Neural cell (in vitro differentiated cells): ENCODE measurements at regions not wholly inside any gene's neighbourhood (a gene's known extent, or its start where the extent isn't known, plus 50 kb on each side); places are given as distances from the start of the nearest gene placed in this dataset.

Experiments
- H2AFZ ChIP-seq: fragments of 200-600, 300-800 bp; sonication (generic), shearing (Covaris generic); 2 replicates; pipeline ENCODE4 v1.6.0; 2014; ENCODE audit warnings: low read depth, mild to moderate bottlenecking, antibody characterized with exemption, low read length, moderate library complexity
- H3F3A ChIP-seq: fragments of 200-600 bp; shearing (Covaris generic); 2 replicates; pipeline ENCODE4 v1.6.1; 2016; ENCODE audit warnings: mild to moderate bottlenecking, moderate library complexity, mixed read lengths, antibody characterized with exemption, low read length; ENCODE audit not compliant: insufficient read depth, poor library complexity, severe bottlenecking
- H3K27ac ChIP-seq: fragments of 200-600, 300-800 bp; sonication (generic), shearing (Covaris generic); 2 replicates; pipeline ENCODE4 v1.5.1; 2014; ENCODE audit warnings: mild to moderate bottlenecking, low read length, moderate library complexity
- H3K27me3 ChIP-seq: fragments of 300-800, 200-600 bp; sonication (generic), shearing (Covaris generic); 2 replicates; pipeline ENCODE4 v1.6.0; 2014; ENCODE audit warnings: mild to moderate bottlenecking, low read depth, low read length, moderate library complexity; ENCODE audit not compliant: insufficient read depth
- H3K36me3 ChIP-seq: fragments of 300-800, 200-600 bp; sonication (generic), shearing (Covaris generic); 2 replicates; pipeline ENCODE4 v1.5.1; 2014; ENCODE audit warnings: mild to moderate bottlenecking, antibody characterized with exemption, low read length, moderate library complexity; ENCODE audit not compliant: insufficient read depth
- H3K4me2 ChIP-seq: fragments of 300-800, 200-600 bp; sonication (generic), shearing (Covaris generic); 2 replicates; pipeline ENCODE4 v1.6.0; 2014; ENCODE audit warnings: mild to moderate bottlenecking, low read length
- H3K4me3 ChIP-seq: fragments of 300-800, 200-600 bp; sonication (generic), shearing (Covaris generic); 2 replicates; pipeline ENCODE4 v1.5.1; 2014; ENCODE audit warnings: mild to moderate bottlenecking, low read length, moderate library complexity
- H3K79me2 ChIP-seq: fragments of 200-600 bp; shearing (Covaris generic); replicated peaks from 2 replicates; pipeline ENCODE4 v1.6.0; 2014; ENCODE audit warnings: mild to moderate bottlenecking, low read length, moderate library complexity; ENCODE audit not compliant: insufficient read depth
- H3K9ac ChIP-seq: fragments of 300-800, 200-600 bp; sonication (generic), shearing (Covaris generic); 2 replicates; pipeline ENCODE4 v1.6.1; 2016; ENCODE audit warnings: mild to moderate bottlenecking, low read length, mixed read lengths
- H3K9me2 ChIP-seq: fragments of 200-600 bp; shearing (Covaris generic); 2 replicates; pipeline ENCODE4 v1.6.1; 2016; ENCODE audit warnings: mild to moderate bottlenecking, low read length, mixed read lengths; ENCODE audit not compliant: insufficient read depth
- H3K9me3 ChIP-seq: fragments of 200-600, 300-800 bp; sonication (generic), shearing (Covaris generic); 2 replicates; pipeline ENCODE4 v1.6.1; 2016; ENCODE audit warnings: mild to moderate bottlenecking, mixed run types, low read length, moderate library complexity, mixed read lengths
- H4K20me1 ChIP-seq: fragments of 200-600 bp; shearing (Covaris generic); 2 replicates; pipeline ENCODE4 v1.6.1; 2016; ENCODE audit warnings: mild to moderate bottlenecking, mixed run types; ENCODE audit not compliant: insufficient read depth
- EP300 ChIP-seq: fragments of 450-650 bp; conservative IDR thresholded peaks from 2 replicates; pipeline ENCODE4 v1.6.1; 2014; ENCODE audit warnings: antibody characterized with exemption, mild to moderate bottlenecking, moderate library complexity; ENCODE audit not compliant: poor library complexity, severe bottlenecking
- EZH2 ChIP-seq: fragments of 200-600, 300-800 bp; shearing (Covaris generic), sonication (generic); IDR thresholded peaks from 2 replicates; pipeline ENCODE4 v1.6.1; 2014; ENCODE audit warnings: antibody characterized with exemption, low read length, borderline replicate concordance, mild to moderate bottlenecking; ENCODE audit not compliant: insufficient read depth, poor library complexity, severe bottlenecking
- MXI1 ChIP-seq: fragments of 450-650 bp; conservative IDR thresholded peaks from 2 replicates; pipeline ENCODE4 v1.6.1; 2014; ENCODE audit warnings: antibody characterized with exemption, mild to moderate bottlenecking; ENCODE audit not compliant: poor library complexity, severe bottlenecking
- POLR2AphosphoS5 ChIP-seq: IDR thresholded peaks from 2 replicates; pipeline ENCODE4 v1.6.1; 2012
- RAD21 ChIP-seq: fragments of 450-650 bp; conservative IDR thresholded peaks from 2 replicates; pipeline ENCODE4 v1.6.1; 2014; ENCODE audit warnings: antibody characterized with exemption, mild to moderate bottlenecking, moderate library complexity
- SMC3 ChIP-seq: fragments of 450-650 bp; conservative IDR thresholded peaks from 2 replicates; pipeline ENCODE4 v1.6.1; 2014; ENCODE audit warnings: antibody characterized with exemption, mild to moderate bottlenecking, moderate library complexity; ENCODE audit not compliant: poor library complexity
- TAF1 ChIP-seq: IDR thresholded peaks from 2 replicates; pipeline ENCODE4 v1.6.1; 2012; ENCODE audit warnings: low read depth
- TF ChIP-seq, protein P1 (sequence below): fragments of 450-650 bp; IDR thresholded peaks from 2 replicates; pipeline ENCODE4 v1.5.1; 2014; ENCODE audit warnings: antibody characterized with exemption, mild to moderate bottlenecking, moderate library complexity; ENCODE audit not compliant: poor library complexity, severe bottlenecking
- TF ChIP-seq, protein P2 (sequence below): IDR thresholded peaks from 2 replicates; pipeline ENCODE4 v1.6.1; 2012; ENCODE audit warnings: borderline replicate concordance

DNA sequence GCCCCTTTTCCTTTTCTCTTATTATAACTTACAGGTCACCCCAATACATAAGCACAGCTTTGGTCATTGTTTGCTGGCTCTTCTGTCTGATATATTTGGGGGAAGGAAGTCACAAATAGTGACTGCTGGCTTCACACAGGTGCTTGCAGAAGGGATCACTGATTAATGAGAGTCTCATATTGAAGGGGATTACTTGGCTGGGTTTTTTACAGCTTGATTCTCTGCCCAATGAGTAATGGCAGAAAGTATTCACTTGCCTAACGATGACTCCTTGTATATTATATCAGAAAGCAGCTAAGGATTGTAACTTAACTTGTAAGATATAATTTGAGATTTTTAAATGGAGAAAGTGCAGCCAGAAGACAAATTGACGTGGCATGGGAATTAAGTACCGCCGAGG, 119.3 kb upstream of the PFN2 start:
- Histone ChIP-seq H4K20me1 (no peaks in the 10 kb centered on the region), H3K36me3 (no peaks in the 10 kb centered on the region), H3K9me3 (no peaks in the 10 kb centered on the region), H3K27ac (no peak overlapping the region), H2AFZ (no peak overlapping the region), H3K9me2 (no peaks in the 10 kb centered on the region), H3F3A (no peaks in the 10 kb centered on the region), H3K9ac (no peak overlapping the region), H3K79me2 (no peaks in the 10 kb centered on the region), H3K27me3 (no peaks in the 10 kb centered on the region), H3K4me3 (no peak overlapping the region), H3K4me2 (no peak overlapping the region)
- TF ChIP-seq TAF1 (no peak), EP300 (no peak), SMC3 (no peak), RAD21 (no peak)
- TF ChIP-seq, protein P1, sequence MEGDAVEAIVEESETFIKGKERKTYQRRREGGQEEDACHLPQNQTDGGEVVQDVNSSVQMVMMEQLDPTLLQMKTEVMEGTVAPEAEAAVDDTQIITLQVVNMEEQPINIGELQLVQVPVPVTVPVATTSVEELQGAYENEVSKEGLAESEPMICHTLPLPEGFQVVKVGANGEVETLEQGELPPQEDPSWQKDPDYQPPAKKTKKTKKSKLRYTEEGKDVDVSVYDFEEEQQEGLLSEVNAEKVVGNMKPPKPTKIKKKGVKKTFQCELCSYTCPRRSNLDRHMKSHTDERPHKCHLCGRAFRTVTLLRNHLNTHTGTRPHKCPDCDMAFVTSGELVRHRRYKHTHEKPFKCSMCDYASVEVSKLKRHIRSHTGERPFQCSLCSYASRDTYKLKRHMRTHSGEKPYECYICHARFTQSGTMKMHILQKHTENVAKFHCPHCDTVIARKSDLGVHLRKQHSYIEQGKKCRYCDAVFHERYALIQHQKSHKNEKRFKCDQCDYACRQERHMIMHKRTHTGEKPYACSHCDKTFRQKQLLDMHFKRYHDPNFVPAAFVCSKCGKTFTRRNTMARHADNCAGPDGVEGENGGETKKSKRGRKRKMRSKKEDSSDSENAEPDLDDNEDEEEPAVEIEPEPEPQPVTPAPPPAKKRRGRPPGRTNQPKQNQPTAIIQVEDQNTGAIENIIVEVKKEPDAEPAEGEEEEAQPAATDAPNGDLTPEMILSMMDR = no peak
- TF ChIP-seq, protein P2, sequence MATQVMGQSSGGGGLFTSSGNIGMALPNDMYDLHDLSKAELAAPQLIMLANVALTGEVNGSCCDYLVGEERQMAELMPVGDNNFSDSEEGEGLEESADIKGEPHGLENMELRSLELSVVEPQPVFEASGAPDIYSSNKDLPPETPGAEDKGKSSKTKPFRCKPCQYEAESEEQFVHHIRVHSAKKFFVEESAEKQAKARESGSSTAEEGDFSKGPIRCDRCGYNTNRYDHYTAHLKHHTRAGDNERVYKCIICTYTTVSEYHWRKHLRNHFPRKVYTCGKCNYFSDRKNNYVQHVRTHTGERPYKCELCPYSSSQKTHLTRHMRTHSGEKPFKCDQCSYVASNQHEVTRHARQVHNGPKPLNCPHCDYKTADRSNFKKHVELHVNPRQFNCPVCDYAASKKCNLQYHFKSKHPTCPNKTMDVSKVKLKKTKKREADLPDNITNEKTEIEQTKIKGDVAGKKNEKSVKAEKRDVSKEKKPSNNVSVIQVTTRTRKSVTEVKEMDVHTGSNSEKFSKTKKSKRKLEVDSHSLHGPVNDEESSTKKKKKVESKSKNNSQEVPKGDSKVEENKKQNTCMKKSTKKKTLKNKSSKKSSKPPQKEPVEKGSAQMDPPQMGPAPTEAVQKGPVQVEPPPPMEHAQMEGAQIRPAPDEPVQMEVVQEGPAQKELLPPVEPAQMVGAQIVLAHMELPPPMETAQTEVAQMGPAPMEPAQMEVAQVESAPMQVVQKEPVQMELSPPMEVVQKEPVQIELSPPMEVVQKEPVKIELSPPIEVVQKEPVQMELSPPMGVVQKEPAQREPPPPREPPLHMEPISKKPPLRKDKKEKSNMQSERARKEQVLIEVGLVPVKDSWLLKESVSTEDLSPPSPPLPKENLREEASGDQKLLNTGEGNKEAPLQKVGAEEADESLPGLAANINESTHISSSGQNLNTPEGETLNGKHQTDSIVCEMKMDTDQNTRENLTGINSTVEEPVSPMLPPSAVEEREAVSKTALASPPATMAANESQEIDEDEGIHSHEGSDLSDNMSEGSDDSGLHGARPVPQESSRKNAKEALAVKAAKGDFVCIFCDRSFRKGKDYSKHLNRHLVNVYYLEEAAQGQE = no peak

DNA sequence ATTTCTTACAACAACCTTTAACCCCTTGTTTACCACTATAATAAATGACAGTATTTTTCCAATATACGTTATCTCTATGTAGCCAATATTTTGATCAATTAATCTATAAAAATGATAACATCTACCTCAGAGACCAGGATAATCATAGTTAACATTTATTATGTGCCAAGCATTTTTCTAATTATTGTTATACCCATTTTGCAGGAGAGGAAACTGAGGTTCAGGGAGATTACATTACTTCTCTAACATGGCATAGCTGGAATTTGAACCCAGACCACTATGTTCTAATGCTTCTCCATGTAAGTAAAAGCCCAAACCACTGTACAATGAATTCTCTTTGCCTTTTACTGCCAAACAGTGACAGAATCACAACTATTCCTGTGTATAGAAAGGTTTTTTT, 113.4 kb upstream of the PFN2 start:
- no peak overlapping the region for H3K4me2 ChIP-seq

More for the DNA sequence above, 113.4 kb upstream of the PFN2 start:
- H2AFZ ChIP-seq = no peak overlapping the region
- TF ChIP-seq TAF1 (no peak), EZH2 (no peak), EP300 (no peak), SMC3 (no peak), MXI1 (no peak), RAD21 (no peak), POLR2AphosphoS5 (no peak)
- TF ChIP-seq, protein P2 = no peak
- TF ChIP-seq, protein P1 = no peak
- no peaks in the 10 kb centered on the region for H3K79me2 ChIP-seq
- H3K4me3 ChIP-seq = no peak overlapping the region
- no peaks in the 10 kb centered on the region for H3K36me3 ChIP-seq
- H3K27me3 ChIP-seq = no peaks in the 10 kb centered on the region
- H4K20me1 ChIP-seq = no peaks in the 10 kb centered on the region
- no peak overlapping the region for H3K9ac ChIP-seq
- no peak overlapping the region for H3K27ac ChIP-seq
- H3K9me3 ChIP-seq = no peaks in the 10 kb centered on the region
- no peaks in the 10 kb centered on the region for H3K9me2 ChIP-seq
- no peaks in the 10 kb centered on the region for H3F3A ChIP-seq
